HG03432 (cell line): ENCODE measurements at regions not wholly inside any gene's neighbourhood (a gene's known extent, or its start where the extent isn't known, plus 50 kb on each side); places are given as distances from the start of the nearest gene placed in this dataset.
"Not testable (repeated sequence)": the region's sequence is repeated elsewhere in the genome, so short reads cannot be mapped to it uniquely, and the experiment has no call there.

Experiments
- ATAC-seq: cut with Tn5 transposase; IDR thresholded peaks from one replicate; pipeline ENCODE4 v1.9.1; 2021; ENCODE audit warnings: mild to moderate bottlenecking, moderate library complexity; ENCODE audit not compliant: unreplicated experiment

DNA sequence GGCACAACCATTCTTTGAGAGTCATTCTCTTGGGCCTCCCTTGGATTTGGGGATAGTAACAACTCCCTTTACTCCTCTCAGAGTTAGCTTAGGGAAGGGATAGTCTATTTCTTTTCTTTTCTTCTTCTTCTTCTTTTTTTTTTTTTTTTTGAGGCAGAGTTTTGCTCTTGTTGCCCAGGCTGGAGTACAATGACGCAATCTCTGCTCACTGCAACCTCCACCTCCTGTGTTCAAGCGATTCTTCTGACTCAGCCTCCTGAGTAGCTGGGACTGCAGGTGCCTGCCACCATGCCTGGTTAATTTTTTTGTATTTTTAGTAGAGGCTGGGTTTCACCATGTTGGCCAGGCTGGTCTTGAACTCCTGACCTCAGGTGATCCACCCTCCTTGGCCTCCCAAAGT lies 465.8 kb downstream of the PLCL1 start:
- not testable (repeated sequence) for ATAC-seq

DNA sequence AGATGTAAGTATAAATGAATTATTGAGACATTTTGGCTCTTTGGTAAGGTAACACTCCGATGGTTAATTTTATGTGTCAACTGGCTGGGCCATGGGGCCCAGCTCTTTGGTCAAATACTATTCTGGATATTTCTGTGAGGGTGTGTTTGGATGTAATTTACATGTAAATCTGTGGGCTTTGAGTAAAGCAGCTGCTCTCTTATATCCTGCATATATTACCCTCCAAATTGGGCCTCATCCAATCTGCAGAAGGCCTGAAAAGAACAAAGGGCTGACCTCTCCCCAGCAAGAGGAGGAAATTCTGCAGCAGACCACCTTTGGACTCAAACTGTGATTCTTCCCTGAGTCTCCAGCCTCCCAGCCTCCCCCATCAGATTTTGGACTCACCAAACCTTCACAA lies 464.1 kb downstream of the PLCL1 start:
- ATAC-seq: no peak

DNA sequence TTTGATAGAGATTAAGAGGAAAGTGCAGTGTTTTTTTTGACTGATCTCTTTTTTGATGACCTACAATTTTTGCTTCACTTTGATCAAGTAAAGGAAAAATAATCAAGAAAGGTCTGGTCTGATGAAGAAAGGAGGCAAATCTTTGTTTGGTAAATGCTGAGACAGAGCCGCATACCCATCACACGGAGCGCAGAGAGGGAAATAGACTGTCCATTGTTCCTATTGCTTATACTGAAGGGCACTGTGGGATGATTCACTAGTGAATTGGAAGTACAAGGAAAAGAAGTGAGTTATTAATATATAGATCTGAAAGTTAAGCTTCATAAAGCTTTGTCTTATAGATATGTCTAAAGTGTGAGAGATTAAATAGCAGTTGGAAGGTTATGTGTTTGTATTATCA lies 455.1 kb downstream of the PLCL1 start:
- no peak for ATAC-seq

DNA sequence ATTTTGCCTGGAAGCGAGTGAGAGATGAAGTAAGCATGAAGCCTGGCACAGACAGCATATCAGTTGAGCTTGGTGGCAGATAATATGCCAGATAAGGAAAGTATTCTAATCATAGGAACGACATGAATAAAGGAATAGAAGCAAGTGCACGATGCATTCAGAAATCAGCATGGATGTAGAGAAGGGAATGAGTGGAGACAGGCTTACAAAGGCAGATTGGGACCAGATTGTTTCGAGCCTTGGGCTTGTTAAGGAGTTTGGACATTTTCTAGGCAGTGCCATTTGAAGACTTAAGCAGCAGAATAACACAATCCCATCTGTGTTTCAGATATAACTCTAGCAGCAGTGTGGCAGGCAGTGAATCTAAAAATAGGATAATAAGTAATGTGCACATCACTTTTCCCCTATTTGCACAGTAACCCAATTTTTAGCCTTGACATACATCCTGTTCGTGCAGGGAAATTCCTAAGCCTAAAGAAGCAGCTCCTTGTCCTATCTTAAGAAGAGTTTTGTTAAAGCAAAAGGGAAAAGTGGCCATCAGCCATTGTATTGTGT lies 450.2 kb downstream of the PLCL1 start:
- ATAC-seq: no peak

DNA sequence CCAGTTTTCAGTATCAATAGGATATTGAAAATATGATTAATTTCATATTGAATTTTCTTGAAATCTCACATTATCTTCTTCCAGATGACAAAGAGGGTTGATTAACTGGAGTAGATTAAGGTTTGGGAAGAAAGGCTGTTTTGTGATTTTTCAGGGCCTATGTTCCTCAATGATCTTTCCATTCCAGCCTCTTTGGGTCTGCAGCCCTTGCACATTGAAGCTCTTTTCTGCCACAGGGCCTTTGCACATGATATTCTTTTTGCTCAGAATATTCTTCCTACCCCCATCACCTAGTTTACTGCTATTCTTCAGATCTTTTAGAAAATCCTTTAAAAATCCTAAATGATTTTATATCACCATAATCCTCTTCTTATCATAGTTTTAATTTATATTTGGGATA lies 449.6 kb downstream of the PLCL1 start:
- no peak for ATAC-seq

DNA sequence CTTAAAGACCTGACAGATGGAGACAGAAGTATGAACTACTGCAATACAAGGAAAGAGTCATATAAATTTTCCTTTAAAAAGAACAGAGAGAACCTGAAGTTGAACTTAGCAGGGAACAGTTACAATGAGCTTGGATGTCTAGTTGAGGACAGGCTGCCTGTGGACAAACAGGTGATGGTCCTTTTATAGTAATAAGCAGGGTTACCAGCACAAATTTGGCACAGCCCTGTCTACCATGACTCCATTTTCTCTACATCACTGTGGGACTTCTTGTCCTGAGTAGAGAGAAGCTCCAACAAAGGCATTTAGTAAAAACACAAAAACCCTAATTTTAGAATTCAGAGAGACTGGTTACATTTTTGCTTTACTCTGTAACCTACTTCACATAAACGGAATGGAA lies 448.1 kb downstream of the PLCL1 start:
- ATAC-seq: no peak

DNA sequence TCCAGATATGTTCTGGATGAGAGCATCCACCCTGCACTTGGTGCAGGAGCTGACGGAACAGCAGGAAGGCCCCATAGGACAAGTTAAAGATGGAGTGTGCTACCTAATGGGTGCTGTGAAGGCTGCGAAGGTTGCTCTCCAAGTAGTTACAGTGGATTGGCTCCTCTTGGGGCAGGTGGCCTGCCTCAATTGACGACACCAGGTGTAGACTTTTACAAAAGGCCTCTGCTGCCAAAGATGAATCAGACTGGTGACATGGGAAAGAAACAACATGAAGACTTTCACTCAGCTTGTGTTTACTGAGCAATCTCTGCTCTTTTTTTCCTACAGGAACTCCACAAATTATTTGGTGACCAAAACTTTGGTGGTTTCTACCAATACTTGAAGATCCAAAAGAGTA lies 437.7 kb downstream of the PLCL1 start:
- no peak for ATAC-seq

DNA sequence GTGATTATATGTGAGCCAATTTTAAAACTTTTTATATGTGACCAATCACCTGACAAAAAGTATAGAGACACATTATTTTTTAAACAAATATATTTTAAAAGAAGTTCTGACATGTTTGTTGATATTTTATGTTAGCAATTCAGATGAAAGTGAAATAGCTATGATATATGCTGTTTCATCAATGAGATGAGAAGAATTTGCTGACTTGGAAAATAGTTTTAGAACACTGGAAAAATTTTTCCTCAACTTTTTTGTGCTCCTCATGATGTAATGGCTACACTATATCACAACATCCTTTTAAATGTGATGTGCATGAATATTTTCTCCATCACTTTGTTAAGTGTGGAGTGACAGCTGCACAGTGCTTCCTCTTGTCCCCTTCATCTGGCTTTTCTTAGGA lies 434.0 kb downstream of the PLCL1 start:
- ATAC-seq: no peak

DNA sequence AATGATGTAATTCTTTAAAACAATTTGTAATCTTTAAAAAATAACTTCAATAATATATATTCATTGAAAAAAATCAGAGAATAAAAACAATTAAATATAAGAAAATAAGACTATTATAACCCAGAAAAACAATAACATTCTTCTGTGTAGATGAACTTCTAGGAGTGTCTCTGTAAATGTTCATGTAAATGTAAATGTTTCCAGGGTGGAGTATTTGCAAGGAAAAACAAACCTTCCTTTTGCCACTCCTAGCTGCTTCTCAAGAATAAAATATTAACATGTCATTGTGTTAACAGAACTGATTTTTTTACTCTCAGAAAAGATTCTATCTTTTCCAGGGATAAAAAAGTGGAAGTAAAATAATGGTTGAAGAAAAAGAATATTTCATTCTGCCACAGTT lies 431.9 kb downstream of the PLCL1 start:
- no peak for ATAC-seq

DNA sequence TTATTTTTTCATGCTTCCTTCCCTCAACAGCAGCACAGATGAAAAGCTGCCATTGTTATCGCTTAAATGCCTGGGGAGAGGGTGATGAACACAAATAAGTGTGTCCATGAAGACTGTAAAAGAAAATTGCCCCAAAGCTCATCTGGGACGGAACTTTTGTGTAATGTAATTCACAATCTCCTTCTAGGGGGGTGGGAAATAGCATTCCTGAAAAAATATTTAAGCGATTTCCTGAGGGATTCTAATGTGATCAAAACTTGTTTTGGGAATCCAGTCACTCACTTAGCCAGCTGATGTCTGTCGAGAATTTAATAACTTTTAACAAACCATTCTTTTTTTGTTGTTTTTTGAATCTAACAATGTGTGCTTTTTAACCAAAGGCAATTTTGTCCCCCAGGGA lies 427.9 kb downstream of the PLCL1 start:
- no peak for ATAC-seq

DNA sequence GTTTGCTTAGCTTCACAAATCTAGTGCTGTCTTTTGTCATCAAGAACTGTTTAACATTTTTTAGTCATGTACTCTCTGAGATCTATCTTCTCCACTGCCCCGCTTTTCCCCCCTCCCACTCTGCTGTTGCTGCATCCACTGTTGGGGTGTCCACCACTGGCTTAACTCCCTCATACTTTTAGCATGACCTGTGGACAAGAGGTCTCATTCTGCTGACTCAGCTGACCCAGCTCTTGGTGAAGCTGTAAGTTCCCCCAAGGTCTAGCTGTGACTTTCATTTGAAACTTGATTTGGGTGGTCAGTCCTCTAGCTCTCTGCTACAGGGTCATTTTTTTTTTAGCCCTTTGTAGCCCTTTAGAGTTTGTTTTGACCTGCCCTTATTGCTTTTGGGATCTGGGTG lies 427.2 kb downstream of the PLCL1 start:
- no peak for ATAC-seq

DNA sequence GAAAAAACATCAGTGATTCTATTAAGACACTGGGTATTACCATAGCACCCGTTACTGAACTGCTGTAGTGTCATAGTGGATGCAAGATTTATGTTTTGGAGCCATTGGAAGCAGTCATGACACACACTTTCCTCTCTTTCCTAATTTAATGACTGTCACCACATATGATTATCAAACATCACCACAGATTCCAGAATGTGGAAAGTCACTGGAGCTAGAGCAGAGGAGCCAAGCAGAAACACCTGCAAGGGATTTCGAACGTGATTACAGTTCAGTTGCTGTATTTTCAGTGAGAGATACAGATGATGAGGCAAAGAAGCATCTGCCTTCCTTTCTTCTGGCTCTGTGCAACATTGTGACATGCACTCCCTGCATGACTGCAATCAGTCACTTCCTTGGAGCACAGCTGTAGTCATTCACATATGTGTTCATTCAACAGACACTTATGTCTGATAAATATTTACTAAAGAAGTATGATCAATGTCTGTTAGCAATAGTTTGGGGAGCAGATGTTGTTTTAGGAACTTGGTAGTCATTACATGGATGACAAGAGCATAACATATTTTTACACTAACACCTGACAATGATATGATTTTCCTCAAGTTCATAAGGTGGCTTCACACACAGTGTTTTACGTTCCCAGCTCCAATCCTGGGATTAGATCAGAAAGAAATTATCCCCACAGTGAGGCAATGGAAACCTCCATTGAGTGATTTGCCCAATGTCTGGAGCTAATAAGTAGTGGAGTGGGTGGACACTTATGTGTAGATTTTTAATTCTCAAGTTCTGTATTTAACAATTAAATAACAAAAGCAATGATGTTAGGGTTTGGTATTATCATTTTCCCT lies 416.6 kb downstream of the PLCL1 start:
- no peak for ATAC-seq

DNA sequence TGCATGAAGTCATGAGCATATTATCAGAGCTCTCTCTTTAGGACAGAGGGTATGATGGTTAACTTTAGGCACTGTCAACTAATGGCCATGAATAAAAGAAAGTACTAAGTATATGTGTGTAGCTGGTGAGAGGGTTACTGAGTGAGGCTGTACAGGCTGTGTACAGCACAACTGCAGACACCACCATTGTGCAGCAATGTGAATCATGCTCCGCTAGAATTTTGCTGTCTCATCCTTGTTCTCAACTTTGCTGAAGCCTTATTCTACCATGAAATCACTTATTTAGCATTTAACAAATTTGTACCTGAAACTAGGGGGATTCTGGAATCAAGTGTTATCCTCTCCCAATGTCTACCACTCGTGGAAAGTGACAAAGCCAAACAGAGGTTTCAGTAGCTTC lies 414.9 kb downstream of the PLCL1 start:
- no peak for ATAC-seq

DNA sequence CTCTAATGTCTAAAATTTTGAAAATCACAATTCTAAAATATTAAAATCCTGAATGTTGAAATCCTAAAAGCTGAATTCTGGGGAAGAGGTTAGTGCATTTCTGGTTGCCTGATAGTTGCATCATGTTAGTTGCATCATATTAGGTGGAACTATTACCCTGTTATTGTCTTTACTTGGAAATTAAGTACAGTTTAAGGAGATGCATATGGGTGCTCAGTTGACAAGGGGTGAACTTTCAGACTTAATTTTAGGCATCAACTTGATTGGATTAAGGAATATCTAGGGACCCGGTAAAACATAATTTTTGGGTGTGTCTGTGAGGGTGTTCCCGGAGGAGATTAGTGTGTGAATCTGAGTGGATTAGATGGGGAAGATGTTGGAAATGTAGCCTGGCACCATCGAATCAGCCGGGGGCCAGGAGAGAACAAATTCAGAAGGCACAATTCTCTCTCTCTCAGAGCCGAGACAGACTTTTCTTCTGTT lies 409.8 kb downstream of the PLCL1 start:
- no peak for ATAC-seq

DNA sequence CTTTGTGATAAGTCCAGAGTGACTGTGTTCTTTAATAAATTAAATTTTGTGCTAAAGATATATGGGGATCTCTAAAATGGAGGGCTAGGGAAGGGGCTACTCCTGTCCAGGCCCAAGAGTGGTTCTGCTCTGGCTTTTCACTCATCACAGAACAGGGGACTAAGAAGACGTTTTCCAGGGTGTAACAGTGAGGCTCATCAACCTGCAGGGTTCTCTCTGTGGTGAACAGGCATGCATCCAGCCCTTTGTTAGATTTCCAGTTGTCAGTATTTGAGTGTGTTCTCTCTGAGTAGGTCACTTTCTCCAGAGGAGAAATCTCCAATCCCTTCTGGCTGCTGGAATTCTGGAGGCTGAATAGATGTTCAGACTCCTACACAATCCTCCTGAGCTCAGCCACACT lies 408.9 kb downstream of the PLCL1 start:
- ATAC-seq: no peak

DNA sequence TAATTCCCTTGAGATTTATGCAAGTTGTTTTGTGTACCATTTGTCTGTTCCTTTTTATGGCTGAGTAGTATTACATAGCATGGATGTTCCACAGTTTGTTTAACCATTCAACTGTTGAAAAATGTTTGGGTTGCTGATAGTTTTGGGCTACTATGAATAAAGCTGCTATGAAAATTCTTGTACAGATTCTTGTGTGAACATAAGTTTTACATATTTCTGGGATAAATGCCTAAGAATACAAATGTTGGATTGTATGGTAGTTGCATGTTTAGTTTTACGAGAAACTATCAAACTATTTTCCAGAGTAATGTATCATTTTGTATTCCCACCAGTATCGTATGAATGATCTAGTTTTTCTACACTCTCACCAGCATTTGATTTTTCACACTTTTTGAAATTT lies 407.3 kb downstream of the PLCL1 start:
- ATAC-seq: no peak

DNA sequence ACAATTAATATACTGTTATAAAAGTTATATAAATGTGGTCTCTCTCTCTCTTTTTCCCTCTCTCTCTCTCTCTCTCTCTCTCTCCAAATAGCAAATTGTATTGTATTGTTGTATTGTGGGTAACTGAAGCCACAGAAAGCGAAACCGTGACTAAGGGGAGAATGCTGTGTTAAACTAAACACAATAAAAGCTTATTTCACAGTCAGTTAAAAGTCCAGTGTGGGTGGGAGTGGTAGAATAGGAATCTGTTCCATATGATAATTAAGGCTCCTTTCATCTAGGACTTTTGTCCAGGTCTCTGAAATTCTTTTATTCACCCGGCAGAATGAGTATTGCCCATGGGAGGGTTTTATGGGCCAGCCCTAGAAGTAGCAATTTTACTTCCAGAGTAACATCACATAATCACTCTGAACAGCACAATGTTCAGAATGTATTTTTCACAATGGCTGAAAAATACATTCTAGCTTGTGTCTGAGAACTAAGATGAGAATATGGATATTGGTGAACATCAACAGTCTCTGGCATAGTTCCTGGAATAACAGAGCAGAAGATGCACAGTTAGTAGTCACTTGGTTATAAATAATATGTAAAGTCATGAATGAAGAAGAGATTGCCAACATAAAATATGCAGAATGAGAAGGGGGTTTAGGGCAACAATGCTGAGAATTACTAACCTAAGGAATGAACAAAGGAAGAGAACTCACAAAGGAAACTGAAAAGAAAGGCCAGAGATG lies 399.1 kb downstream of the PLCL1 start:
- ATAC-seq: no peak
